Activated CD4-positive, alpha-beta T cell treated with anti-CD3 and anti-CD28 coated beads, Interleukin-2, amount 50 U/mL, for 16 hours (primary cell): ENCODE measurements at regions not wholly inside any gene's neighbourhood (a gene's known extent, or its start where the extent isn't known, plus 50 kb on each side); places are given as distances from the start of the nearest gene placed in this dataset.
"Not testable (repeated sequence)": the region's sequence is repeated elsewhere in the genome, so short reads cannot be mapped to it uniquely, and the experiment has no call there.

ENCODE experiments used
- DNase-seq: peaks from one replicate; pipeline ENCODE4 v3.0.0-alpha.2; 2020

- no peak for DNase-seq
Measured at GRCh38 chr1:166395729-166396128, 228.9 kb upstream of the FAM78B start.

GRCh38 chr1:166409253-166410082 lies 242.7 kb upstream of the FAM78B start:
- DNase-seq = not testable (repeated sequence)

GRCh38 chr1:166410083-166410385 lies 243.2 kb upstream of the FAM78B start:
- no peak for DNase-seq

GRCh38 chr1:166416831-166417230 lies 250.0 kb upstream of the FAM78B start:
- DNase-seq = not testable (repeated sequence)

GRCh38 chr1:166418344-166418933 lies 251.6 kb upstream of the FAM78B start:
- no peak for DNase-seq

GRCh38 chr1:166422586-166422985 lies 255.8 kb upstream of the FAM78B start:
- DNase-seq = not testable (repeated sequence)

GRCh38 chr1:166432655-166433054 lies 265.9 kb upstream of the FAM78B start:
- no peak for DNase-seq

- DNase-seq = peak; percentile 11
Measured at GRCh38 chr1:166433404-166434304, 266.9 kb upstream of the FAM78B start.

GRCh38 chr1:166457700-166458099 lies 290.9 kb upstream of the FAM78B start:
- DNase-seq = no peak

- DNase-seq = no peak
Measured at GRCh38 chr1:166464333-166464732, 297.5 kb upstream of the FAM78B start.

GRCh38 chr1:166470014-166470413 lies 303.2 kb upstream of the FAM78B start:
- DNase-seq = no peak

GRCh38 chr1:166470441-166470840 lies 303.6 kb upstream of the FAM78B start:
- no peak for DNase-seq

GRCh38 chr1:166471359-166471758 lies 304.6 kb upstream of the FAM78B start:
- no peak for DNase-seq

GRCh38 chr1:166479052-166479631 lies 312.3 kb upstream of the FAM78B start:
- DNase-seq = peak; percentile 55

- DNase-seq = no peak
Measured at GRCh38 chr1:166484471-166484870, 317.7 kb upstream of the FAM78B start.

- DNase-seq = no peak
Measured at GRCh38 chr1:166484871-166485270, 318.1 kb upstream of the FAM78B start.

GRCh38 chr1:166485620-166486019 lies 318.8 kb upstream of the FAM78B start:
- no peak for DNase-seq

- no peak for DNase-seq
Measured at GRCh38 chr1:166488327-166488726, 321.5 kb upstream of the FAM78B start.

GRCh38 chr1:166489356-166489669 lies 322.5 kb upstream of the FAM78B start:
- no peak for DNase-seq

- peak; percentile 88 for DNase-seq
Measured at GRCh38 chr1:166489670-166490436, 323.1 kb upstream of the FAM78B start.

- DNase-seq = no peak
Measured at GRCh38 chr1:166490437-166490991, 323.7 kb upstream of the FAM78B start.

GRCh38 chr1:166493765-166494164 lies 327.0 kb upstream of the FAM78B start:
- DNase-seq = not testable (repeated sequence)
